HUES6 (cell line): ENCODE measurements at regions not wholly inside any gene's neighbourhood (a gene's known extent, or its start where the extent isn't known, plus 50 kb on each side); places are given as distances from the start of the nearest gene placed in this dataset.

Experiments used
- H3K27ac ChIP-seq: 2 replicates; pipeline ENCODE4 v1.7.0; 2013; ENCODE audit warnings: low read depth, mild to moderate bottlenecking, low read length, inconsistent platforms
- H3K27me3 ChIP-seq: 2 replicates; pipeline ENCODE4 v1.6.1; 2013; ENCODE audit warnings: low read length; ENCODE audit not compliant: control insufficient read depth, insufficient read depth
- H3K36me3 ChIP-seq: 2 replicates; pipeline ENCODE4 v1.6.1; 2013; ENCODE audit warnings: low read length; ENCODE audit not compliant: control insufficient read depth, insufficient read depth
- H3K4me1 ChIP-seq: 2 replicates; pipeline ENCODE4 v1.6.1; 2013; ENCODE audit warnings: low read length; ENCODE audit not compliant: control insufficient read depth, insufficient read depth
- H3K4me3 ChIP-seq: 2 replicates; pipeline ENCODE4 v1.5.1; 2013; ENCODE audit warnings: low read depth, low read length
- H3K9ac ChIP-seq: one replicate; pipeline ENCODE4 v1.6.1; 2013; ENCODE audit warnings: mild to moderate bottlenecking, low read length
- H3K9me3 ChIP-seq: 2 replicates; pipeline ENCODE4 v1.6.1; 2013; ENCODE audit warnings: low read depth, low read length; ENCODE audit not compliant: control insufficient read depth, insufficient read depth

DNA sequence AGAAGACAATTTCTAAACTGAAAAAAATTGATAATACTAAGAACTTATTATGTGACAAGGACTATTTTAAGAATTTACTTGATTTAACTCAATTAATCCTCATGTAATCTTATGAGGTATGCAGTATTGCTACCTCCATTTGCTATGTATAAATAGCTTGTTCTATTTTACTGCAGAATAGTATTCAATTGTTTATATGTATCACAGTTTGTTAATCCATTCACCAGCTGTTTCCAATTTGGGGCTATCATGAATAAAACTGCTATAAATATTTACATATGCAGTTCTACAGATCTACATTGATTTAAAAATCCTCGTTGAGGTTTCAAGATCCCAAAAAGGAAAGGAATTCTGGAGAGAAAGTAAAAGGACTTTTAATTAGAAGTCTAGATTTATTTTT lies 54.8 kb upstream of the DOCK10 start:
- H3K27me3 ChIP-seq: no peaks in the 10 kb centered on the region
- H3K9ac ChIP-seq: no peak overlapping the region
- H3K9me3 ChIP-seq: no peaks in the 10 kb centered on the region
- H3K4me1 ChIP-seq: peaks cover 9% of the 10 kb centered on the region; the same call in 1 of the 2 replicates
- no peak overlapping the region for H3K4me3 ChIP-seq
- H3K27ac ChIP-seq: no peak overlapping the region
- no peaks in the 10 kb centered on the region for H3K36me3 ChIP-seq
